ENCODE measurements at regions not wholly inside any gene's neighbourhood (a gene's known extent, or its start where the extent isn't known, plus 50 kb on each side); places are given as distances from the start of the nearest gene placed in this dataset.

GRCh38 chr10:89861199-89861573 lies 159.8 kb downstream of the KIF20B start:
- H3K4me1 Mint-ChIP-seq (ENCODE audit: low read depth), result peaks cover 19% of the 10 kb centered on the region
- peak overlapping the region in 1 of 2 donors; percentile 53 for H3K27ac ChIP-seq (ENCODE audit: low read depth in 1 of 2, low read length in 2 of 2)
- no peaks in the 10 kb centered on the region for H3K9me3 Mint-ChIP-seq
- TF ChIP-seq, protein P1, sequence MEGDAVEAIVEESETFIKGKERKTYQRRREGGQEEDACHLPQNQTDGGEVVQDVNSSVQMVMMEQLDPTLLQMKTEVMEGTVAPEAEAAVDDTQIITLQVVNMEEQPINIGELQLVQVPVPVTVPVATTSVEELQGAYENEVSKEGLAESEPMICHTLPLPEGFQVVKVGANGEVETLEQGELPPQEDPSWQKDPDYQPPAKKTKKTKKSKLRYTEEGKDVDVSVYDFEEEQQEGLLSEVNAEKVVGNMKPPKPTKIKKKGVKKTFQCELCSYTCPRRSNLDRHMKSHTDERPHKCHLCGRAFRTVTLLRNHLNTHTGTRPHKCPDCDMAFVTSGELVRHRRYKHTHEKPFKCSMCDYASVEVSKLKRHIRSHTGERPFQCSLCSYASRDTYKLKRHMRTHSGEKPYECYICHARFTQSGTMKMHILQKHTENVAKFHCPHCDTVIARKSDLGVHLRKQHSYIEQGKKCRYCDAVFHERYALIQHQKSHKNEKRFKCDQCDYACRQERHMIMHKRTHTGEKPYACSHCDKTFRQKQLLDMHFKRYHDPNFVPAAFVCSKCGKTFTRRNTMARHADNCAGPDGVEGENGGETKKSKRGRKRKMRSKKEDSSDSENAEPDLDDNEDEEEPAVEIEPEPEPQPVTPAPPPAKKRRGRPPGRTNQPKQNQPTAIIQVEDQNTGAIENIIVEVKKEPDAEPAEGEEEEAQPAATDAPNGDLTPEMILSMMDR (IDR thresholded peaks at IDR 0.05), result no peak
- ChIA-PET CTCF (no interaction called here), POLR2A (no interaction called here)
- H3K4me3 ChIP-seq (ENCODE audit: low read length), result peak overlapping the region; percentile 36
- no peaks in the 10 kb centered on the region for H3K27me3 Mint-ChIP-seq
- intact Hi-C loops (cut with DNase I, micrococcal nuclease), result no loop called here
- DNase-seq (no peak), ATAC-seq (ENCODE audit: poor library complexity) (no peak)
- H3K36me3 Mint-ChIP-seq (ENCODE audit: low read depth), result no peaks in the 10 kb centered on the region
- H3K27me3 ChIP-seq (ENCODE audit: control insufficient read depth in 1 of 2, insufficient read depth in 2 of 2, low read length in 2 of 2), result no peaks in the 10 kb centered on the region
- H3K27ac Mint-ChIP-seq, result peak overlapping the region; percentile 50
- no peak overlapping the region for H3K4me3 Mint-ChIP-seq
- H3K9me3 ChIP-seq (ENCODE audit: control insufficient read depth in 1 of 2, insufficient read depth in 1 of 2, low read length in 2 of 2), result no peaks in the 10 kb centered on the region
- no peaks in the 10 kb centered on the region for H3K36me3 ChIP-seq (ENCODE audit: insufficient read depth, low read length)
- H3K4me1 ChIP-seq (ENCODE audit: insufficient read depth, low read length), result peaks cover 9% of the 10 kb centered on the region

GRCh38 chr10:89861584-89862301 lies 160.4 kb downstream of the KIF20B start:
- H3K27ac ChIP-seq (ENCODE audit: low read depth in 1 of 2, low read length in 2 of 2), result no peak overlapping the region
- no peak overlapping the region for H3K4me3 ChIP-seq (ENCODE audit: low read length)
- H3K27me3 ChIP-seq (ENCODE audit: control insufficient read depth in 1 of 2, insufficient read depth in 2 of 2, low read length in 2 of 2), result no peaks in the 10 kb centered on the region
- CTCF ChIA-PET, result no interaction called here
- H3K27ac Mint-ChIP-seq, result peak overlapping the region; percentile 50
- TF ChIP-seq, protein P1 (IDR thresholded peaks at IDR 0.05), result no peak
- H3K9me3 ChIP-seq (ENCODE audit: control insufficient read depth in 1 of 2, insufficient read depth in 1 of 2, low read length in 2 of 2), result no peaks in the 10 kb centered on the region
- DNase-seq (peak in 3 of 14 experiments; percentile 5 to 27 (median 11)), ATAC-seq (ENCODE audit: poor library complexity) (no peak)
- intact Hi-C loops (cut with DNase I, micrococcal nuclease), result no loop called here
- POLR2A ChIA-PET, result interaction anchor here (0.7 kb wide), 1 partner anchor 24 kb away, joined by 4 read pairs; no protein-coding TSS in a partner anchor
- H3K36me3 ChIP-seq (ENCODE audit: insufficient read depth, low read length), result no peaks in the 10 kb centered on the region
- H3K4me1 Mint-ChIP-seq (ENCODE audit: low read depth), result peaks cover 19% of the 10 kb centered on the region
- H3K27me3 Mint-ChIP-seq, result no peaks in the 10 kb centered on the region
- H3K4me1 ChIP-seq (ENCODE audit: insufficient read depth, low read length), result peaks cover 9% of the 10 kb centered on the region
- H3K9me3 Mint-ChIP-seq, result no peaks in the 10 kb centered on the region
- H3K36me3 Mint-ChIP-seq (ENCODE audit: low read depth), result no peaks in the 10 kb centered on the region
- no peak overlapping the region for H3K4me3 Mint-ChIP-seq

GRCh38 chr10:89867964-89868363 lies 166.6 kb downstream of the KIF20B start:
- no peak overlapping the region for H3K4me3 ChIP-seq (ENCODE audit: low read length)
- no peak overlapping the region for H3K27ac ChIP-seq (ENCODE audit: low read depth in 1 of 2, low read length in 2 of 2)
- DNase-seq, result no peak
- H3K9me3 ChIP-seq (ENCODE audit: control insufficient read depth in 1 of 2, insufficient read depth in 1 of 2, low read length in 2 of 2), result no peaks in the 10 kb centered on the region
- H3K27me3 ChIP-seq (ENCODE audit: control insufficient read depth in 1 of 2, insufficient read depth in 2 of 2, low read length in 2 of 2), result no peaks in the 10 kb centered on the region
- ChIA-PET CTCF (no interaction called here), POLR2A (no interaction called here)
- no peak for ATAC-seq (ENCODE audit: poor library complexity)
- Mint-ChIP-seq H3K9me3 (no peaks in the 10 kb centered on the region), H3K4me3 (no peak overlapping the region), H3K27me3 (peaks cover 18% of the 10 kb centered on the region), H3K27ac (no peak overlapping the region), H3K36me3 (ENCODE audit: low read depth) (no peaks in the 10 kb centered on the region), H3K4me1 (ENCODE audit: low read depth) (no peaks in the 10 kb centered on the region)
- no peaks in the 10 kb centered on the region for H3K36me3 ChIP-seq (ENCODE audit: insufficient read depth, low read length)
- intact Hi-C loops (cut with DNase I, micrococcal nuclease), result no loop called here
- TF ChIP-seq, protein P1 (IDR thresholded peaks at IDR 0.05), result no peak
- H3K4me1 ChIP-seq (ENCODE audit: insufficient read depth, low read length), result no peaks in the 10 kb centered on the region

Data from CD4-positive, alpha-beta T cell (primary cell).